Stromal cell of bone marrow (primary cell): ENCODE measurements at regions not wholly inside any gene's neighbourhood (a gene's known extent, or its start where the extent isn't known, plus 50 kb on each side); places are given as distances from the start of the nearest gene placed in this dataset.

ENCODE experiments used
- DNase-seq: peaks from one replicate; pipeline ENCODE4 v3.0.0-alpha.2; 2012; ENCODE audit warnings: low read depth

GRCh38 chr2:126774761-126775160 lies 118.8 kb downstream of the GYPC start:
- DNase-seq = no peak

DNA sequence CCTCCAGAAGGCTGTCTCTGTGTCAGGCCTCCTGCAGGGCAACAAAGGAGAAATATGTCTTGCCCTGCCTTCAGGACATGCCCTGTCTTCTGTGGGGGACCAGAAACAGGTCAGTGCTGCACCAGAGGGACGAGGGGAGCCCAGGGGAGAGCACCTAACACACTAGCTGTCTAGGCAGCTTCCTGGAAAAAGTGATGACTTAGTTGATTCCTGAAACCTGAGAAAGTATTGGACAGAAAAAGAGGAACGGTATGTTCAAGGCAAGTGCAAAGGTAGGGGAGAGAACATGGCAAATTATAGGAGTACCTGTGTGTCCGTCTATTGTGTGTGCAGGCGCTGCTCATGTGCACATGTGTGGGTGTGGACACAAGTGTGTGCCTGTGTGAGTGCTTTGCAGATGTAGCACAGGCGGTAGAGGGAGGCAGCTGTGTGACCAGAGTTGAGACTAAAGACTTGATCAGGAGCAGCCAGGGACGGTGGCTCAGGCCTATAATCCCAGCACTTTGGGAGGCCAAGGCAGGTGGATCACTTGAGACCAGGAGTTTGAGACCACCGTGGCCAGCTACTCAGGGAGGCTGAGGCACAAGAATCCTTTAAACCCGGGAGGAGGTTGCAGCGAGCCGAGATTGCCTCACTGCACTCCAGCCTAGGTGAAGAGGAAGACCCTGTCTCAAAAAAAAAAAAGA lies 119.5 kb downstream of the GYPC start:
- no peak for DNase-seq

GRCh38 chr2:126776255-126776654 lies 120.3 kb downstream of the GYPC start:
- DNase-seq = no peak

DNA sequence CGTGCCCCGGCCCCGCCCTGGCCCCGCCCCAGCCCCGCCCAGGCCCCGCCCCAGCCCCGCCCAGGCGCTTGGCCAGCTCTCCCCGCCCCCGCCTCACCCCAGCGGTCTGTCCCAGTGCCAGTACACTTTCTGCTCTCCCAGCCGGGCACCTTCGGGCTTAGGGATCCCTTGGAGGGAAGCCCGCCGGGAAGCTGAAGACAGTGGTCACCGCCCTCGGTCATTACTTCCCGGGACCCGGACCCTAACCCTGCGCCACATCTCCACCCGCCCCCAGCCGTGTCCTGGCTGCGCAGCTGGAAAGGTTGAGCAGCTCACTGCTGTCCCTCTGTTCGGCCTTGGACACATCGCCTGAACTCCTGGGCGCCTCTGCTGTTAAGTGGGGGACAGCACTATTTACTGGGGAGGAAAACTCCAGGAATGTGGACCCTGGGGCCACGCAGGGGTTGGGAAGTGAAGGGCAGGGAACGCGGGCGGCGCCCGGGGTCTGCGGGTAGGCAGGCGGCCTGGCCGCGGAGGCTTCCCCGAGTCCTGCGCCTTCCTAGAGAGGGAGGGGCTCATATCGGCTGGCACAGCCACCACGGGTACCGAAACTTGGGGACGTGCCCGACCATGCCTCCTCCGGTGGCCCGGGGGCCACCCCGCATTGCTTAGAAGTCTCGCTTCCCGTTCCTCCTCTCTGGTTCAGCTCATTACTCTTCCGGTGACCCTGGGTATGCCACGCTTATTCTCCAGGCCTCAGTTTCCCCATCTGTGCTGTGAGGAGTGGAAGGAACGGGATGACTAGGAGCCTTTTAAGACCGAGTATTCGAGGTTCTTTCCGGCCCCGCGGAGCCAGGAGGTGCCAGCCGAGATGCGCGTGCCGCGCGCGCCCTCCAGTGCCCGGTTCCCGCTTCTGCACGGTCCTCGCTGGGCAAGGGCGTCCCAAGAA lies 121.0 kb downstream of the GYPC start:
- peak; percentile 31 for DNase-seq

- DNase-seq = no peak
Observed at GRCh38 chr2:126777620-126777978, 121.1 kb upstream of the TEX51 start.

GRCh38 chr2:126778561-126779501 lies 119.9 kb upstream of the TEX51 start:
- no peak for DNase-seq

DNA sequence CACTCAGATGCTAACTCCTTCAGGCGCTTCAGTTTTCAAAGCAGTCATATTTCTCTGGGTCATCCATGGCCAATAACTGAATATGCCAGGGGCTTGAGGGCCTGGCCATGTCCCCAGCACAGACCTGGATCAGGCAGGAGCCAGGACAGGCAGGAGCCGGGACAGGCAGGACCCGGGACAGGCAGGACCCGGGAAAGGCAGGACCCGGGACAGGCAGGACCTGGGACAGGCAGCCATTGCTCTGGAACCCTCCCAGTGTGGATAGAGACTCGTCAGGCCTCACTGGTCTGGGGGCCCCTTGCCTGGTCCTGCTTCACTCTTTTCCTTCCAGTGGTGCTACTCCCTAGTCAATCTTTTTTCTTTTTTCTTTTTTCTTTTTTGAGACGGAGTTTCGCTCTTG lies 117.5 kb upstream of the TEX51 start:
- DNase-seq = no peak

- no peak for DNase-seq
Observed at GRCh38 chr2:126781806-126782205, 116.9 kb upstream of the TEX51 start.

DNA sequence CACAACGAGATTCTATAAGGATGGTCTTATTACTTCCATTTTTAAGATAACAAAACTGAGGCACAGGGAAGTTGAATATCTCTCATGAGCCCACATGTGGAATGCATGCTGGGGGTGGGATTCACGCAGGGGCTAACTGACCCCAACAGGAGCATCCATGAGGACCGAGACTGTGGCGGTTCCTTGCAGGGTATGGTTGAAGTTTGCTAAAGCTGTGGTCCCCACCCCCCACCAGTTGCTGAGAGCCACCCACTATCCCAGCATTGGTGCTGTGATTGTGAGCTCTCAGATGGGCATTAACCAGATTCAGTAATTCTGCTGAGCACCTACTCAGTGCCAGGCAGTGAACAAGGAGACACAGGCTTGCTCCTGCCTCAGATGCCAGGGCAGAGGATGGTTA lies 116.0 kb upstream of the TEX51 start:
- DNase-seq = no peak

GRCh38 chr2:126783341-126783740 lies 115.3 kb upstream of the TEX51 start:
- DNase-seq = no peak

GRCh38 chr2:126784045-126784444 lies 114.6 kb upstream of the TEX51 start:
- DNase-seq = no peak

DNA sequence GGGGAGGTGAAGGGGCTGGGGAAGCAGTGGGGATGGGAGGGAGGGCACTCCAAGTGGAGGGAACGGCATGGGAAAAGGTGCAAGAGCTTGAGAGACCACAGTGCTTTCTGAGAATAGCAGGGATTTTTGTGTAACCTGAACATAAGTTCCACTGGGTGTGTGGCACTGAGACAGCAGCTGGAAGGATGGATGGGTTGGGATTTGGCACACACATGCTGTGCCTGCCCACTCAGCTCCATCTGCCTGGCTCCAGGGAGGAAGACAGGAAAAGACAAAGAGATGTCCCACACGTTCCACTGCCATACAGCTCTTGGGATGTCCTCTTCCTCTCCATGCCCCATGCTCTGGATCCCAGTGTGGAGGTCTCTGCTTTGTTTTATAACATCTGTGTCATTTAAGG lies 114.1 kb upstream of the TEX51 start:
- DNase-seq = no peak

DNA sequence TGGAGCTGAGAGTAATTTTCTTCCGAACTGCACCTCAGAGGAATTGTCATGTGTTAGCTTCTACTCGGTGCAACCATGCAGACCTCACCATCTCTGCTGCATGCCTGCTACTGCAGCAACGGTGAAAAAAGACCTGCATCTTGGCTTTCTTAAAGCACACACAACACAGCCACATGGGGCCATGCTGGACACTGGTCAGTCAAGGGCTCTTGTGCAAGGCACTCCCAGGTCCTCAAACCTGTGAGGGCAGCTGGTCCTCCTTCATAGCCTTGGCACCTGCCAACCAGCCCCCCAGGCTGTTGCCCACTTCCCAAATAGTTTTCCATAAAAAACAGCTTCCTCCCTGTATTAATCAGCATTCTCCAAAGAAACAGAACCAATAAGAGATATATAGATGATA lies 113.5 kb upstream of the TEX51 start:
- no peak for DNase-seq

DNA sequence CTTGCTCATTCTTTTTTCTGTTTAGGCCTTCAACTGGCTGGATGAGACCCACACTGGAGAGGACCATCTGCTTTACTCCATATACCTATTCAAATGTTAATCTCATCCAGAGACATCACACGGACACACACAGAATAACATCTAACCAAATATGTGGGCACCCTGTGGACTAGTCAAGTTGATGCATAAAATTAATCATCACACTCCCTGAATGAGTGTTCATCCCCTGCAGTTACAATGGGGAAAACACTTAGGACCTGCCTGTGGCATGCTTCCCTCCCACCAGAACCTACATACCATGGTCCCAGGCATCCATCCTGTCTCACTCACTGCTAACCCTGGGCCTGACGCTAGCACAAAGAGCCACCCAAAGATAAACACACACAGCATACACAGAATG lies 112.8 kb upstream of the TEX51 start:
- no peak for DNase-seq

DNA sequence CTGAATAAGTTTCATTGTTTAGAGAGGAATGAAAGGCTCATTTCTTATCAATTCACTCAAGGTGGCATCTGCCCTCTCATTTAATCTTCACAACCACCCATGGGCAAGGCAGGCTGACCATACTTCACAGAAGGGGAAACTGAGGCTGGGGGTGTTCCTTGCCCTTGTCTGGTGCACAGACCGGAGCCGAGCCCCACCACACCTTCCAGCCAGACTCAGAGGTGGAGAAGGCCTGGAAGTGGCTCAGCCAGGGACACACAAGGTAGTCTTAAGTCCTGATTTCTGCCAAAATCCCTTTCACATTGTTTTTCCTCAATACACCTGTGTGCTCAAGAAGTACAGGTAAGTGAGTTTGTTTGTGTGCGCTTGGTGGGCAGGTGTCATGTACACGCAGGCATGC lies 111.9 kb upstream of the TEX51 start:
- no peak for DNase-seq

- DNase-seq = no peak
Observed at GRCh38 chr2:126787289-126787688, 111.4 kb upstream of the TEX51 start.

DNA sequence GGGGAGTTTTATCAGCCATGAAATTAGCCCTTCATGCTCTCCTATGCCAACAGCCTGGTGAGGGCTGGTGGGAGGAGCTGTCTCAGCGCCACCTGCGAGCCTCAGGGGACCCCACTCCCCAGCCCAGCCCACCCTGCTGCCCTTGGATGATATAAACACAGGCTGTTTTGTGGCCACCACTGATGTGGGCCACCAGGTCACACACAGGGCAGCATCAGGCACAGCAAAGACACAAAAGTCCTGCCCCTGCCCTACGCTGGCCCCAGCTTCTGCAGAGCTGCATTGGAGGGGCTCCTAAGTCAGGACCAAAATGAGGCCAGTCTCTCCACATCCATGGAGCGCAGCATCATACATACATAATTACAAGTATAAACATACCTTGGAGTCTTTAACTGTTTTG lies 110.6 kb upstream of the TEX51 start:
- DNase-seq = no peak

- no peak for DNase-seq
Observed at GRCh38 chr2:126788652-126789051, 110.0 kb upstream of the TEX51 start.

- no peak for DNase-seq
Observed at GRCh38 chr2:126790987-126791780, 107.5 kb upstream of the TEX51 start.

DNA sequence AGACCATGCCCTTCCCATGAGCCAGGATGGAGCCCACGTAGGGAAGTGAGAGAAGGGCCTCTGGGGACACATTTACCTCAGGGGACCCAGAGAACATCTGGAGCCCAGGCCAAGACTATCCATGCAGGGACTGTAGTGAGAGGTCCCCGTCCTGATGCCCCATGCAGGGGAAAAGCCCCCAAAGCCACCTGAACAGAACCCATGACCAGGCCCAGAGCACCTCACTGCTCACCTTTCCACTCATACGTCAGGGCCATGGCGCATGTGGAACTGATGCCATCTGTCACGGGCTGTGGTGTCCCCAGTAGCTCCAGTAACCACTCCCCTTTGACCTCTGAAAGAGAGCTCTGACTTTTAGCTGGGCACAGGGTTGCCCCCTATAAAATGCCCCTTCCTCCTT lies 106.5 kb upstream of the TEX51 start:
- no peak for DNase-seq

GRCh38 chr2:126792993-126793392 lies 105.7 kb upstream of the TEX51 start:
- DNase-seq = no peak
